ENCODE measurements at regions not wholly inside any gene's neighbourhood (a gene's known extent, or its start where the extent isn't known, plus 50 kb on each side); places are given as distances from the start of the nearest gene placed in this dataset.

DNA sequence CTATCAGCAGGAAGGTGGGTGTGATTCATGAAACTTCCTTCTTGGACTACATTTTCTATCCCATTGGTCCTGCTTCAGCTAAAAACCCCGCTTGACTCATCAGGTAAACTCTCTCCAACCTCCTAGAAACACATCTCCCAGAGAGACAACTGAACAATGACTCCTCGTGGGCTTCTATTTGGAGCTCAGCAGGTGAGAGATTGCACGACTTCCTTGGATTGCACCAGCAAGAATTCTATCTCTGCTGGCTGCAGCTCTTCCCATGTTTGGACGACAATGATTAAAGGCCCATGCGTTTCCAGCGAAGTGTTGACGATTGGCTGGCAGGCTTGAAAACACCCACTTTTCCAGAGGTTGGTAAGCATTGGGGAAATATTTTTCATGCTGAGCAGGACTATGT is 216.1 kb upstream of the NTM start:
- TF ChIP-seq, protein P1, sequence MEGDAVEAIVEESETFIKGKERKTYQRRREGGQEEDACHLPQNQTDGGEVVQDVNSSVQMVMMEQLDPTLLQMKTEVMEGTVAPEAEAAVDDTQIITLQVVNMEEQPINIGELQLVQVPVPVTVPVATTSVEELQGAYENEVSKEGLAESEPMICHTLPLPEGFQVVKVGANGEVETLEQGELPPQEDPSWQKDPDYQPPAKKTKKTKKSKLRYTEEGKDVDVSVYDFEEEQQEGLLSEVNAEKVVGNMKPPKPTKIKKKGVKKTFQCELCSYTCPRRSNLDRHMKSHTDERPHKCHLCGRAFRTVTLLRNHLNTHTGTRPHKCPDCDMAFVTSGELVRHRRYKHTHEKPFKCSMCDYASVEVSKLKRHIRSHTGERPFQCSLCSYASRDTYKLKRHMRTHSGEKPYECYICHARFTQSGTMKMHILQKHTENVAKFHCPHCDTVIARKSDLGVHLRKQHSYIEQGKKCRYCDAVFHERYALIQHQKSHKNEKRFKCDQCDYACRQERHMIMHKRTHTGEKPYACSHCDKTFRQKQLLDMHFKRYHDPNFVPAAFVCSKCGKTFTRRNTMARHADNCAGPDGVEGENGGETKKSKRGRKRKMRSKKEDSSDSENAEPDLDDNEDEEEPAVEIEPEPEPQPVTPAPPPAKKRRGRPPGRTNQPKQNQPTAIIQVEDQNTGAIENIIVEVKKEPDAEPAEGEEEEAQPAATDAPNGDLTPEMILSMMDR (IDR thresholded peaks at IDR 0.05) = no peak
- TF ChIP-seq POLR2AphosphoS5 (IDR thresholded peaks at IDR 0.05) (no peak), POLR2A (IDR thresholded peaks at IDR 0.05) (no peak)

Data from prostate gland (tissue), 2 donors.